OCI-LY7 (cell line): ENCODE measurements at regions not wholly inside any gene's neighbourhood (a gene's known extent, or its start where the extent isn't known, plus 50 kb on each side); places are given as distances from the start of the nearest gene placed in this dataset.

Source experiments
- BruUV-seq: library from RNA; stranded (reverse); fragments of 400-500 nt; replicated peaks from 2 replicates; lab custom pipeline; 2021; lab: Mats Ljungman, UMichigan
- CTCF ChIA-PET: fragments of 300-600 bp; sonication (Branson Sonifier 250); formaldehyde crosslinking; loops from one replicate; lab custom pipeline; 2022; ENCODE audit warnings: antibody characterized with exemption; ENCODE audit not compliant: unreplicated experiment; lab: Charles Lee
- POLR2A ChIA-PET: fragments of 300-600 bp; sonication (Branson Sonifier 250); formaldehyde crosslinking; loops from one replicate; lab custom pipeline; 2022; ENCODE audit warnings: antibody characterized with exemption; lab: Charles Lee
- DNase-seq: peaks from one replicate; pipeline ENCODE4 v3.0.0-alpha.2; 2015; ENCODE audit warnings: low spot score
- H2AFZ ChIP-seq: fragments of 200-600 bp; sonication (generic), shearing (Covaris generic); 2 replicates; pipeline ENCODE4 v1.6.1; 2014; ENCODE audit warnings: mild to moderate bottlenecking, antibody characterized with exemption, low read length, moderate library complexity
- H3K27ac ChIP-seq: fragments of 200-600 bp; sonication (generic); 2 replicates; pipeline ENCODE4 v1.5.1; 2014; ENCODE audit warnings: mixed run types, low read depth, mild to moderate bottlenecking, moderate library complexity, low read length, inconsistent platforms; ENCODE audit not compliant: poor library complexity, severe bottlenecking
- H3K36me3 ChIP-seq: fragments of 200-600 bp; sonication (generic); 2 replicates; pipeline ENCODE4 v1.6.1; 2014; ENCODE audit warnings: mild to moderate bottlenecking, antibody characterized with exemption, low read length, moderate library complexity, mixed read lengths; ENCODE audit not compliant: insufficient read depth
- H3K4me1 ChIP-seq: fragments of 200-600 bp; sonication (generic); 2 replicates; pipeline ENCODE4 v1.5.1; 2014; ENCODE audit warnings: mild to moderate bottlenecking, low read length; ENCODE audit not compliant: insufficient read depth, poor library complexity, severe bottlenecking
- H3K4me2 ChIP-seq: fragments of 200-600 bp; sonication (generic); 2 replicates; pipeline ENCODE4 v1.6.1; 2014; ENCODE audit warnings: mild to moderate bottlenecking, low read length
- H3K4me3 ChIP-seq: fragments of 200-600 bp; sonication (generic); 2 replicates; pipeline ENCODE4 v1.5.1; 2014; ENCODE audit warnings: mild to moderate bottlenecking, low read depth, low read length; ENCODE audit not compliant: poor library complexity, severe bottlenecking
- H3K79me2 ChIP-seq: fragments of 200-600 bp; sonication (generic); 2 replicates; pipeline ENCODE4 v1.6.1; 2016; ENCODE audit warnings: low read depth, mild to moderate bottlenecking, low read length, moderate library complexity, mixed read lengths; ENCODE audit not compliant: insufficient read depth
- H3K9me2 ChIP-seq: fragments of 200-600 bp; sonication (generic); 2 replicates; pipeline ENCODE4 v1.6.1; 2016; ENCODE audit warnings: mild to moderate bottlenecking, low read length, mixed read lengths; ENCODE audit not compliant: insufficient read depth
- H3K9me3 ChIP-seq: fragments of 200-600 bp; sonication (generic); 2 replicates; pipeline ENCODE4 v1.6.1; 2014; ENCODE audit warnings: mild to moderate bottlenecking, mixed run types, low read length, mixed read lengths
- H4K20me1 ChIP-seq: fragments of 200-600 bp; sonication (generic); 2 replicates; pipeline ENCODE4 v1.6.1; 2014; ENCODE audit warnings: mild to moderate bottlenecking, antibody characterized with exemption, low read length, moderate library complexity, mixed read lengths; ENCODE audit not compliant: insufficient read depth
- CTCF ChIP-seq: fragments of 200-600 bp; sonication (generic); conservative IDR thresholded peaks from 2 replicates; pipeline ENCODE4 v1.5.1; 2014; ENCODE audit warnings: mild to moderate bottlenecking, antibody characterized with exemption, low read length, moderate library complexity, mixed read lengths
- EZH2phosphoT487 ChIP-seq: fragments of 200-600 bp; sonication (generic); IDR thresholded peaks from 2 replicates; pipeline ENCODE4 v1.6.1; 2018; ENCODE audit warnings: low read depth, borderline replicate concordance, mild to moderate bottlenecking, mixed run types, antibody characterized with exemption, low read length, moderate library complexity, mixed read lengths
- intact Hi-C: fragments of 100-400 bp; cut with micrococcal nuclease; formaldehyde crosslinking; loops from one replicate; pipeline ENCODE4 v1.10.0; 2022; ENCODE audit not compliant: unreplicated experiment

GRCh38 chr12:113759135-113759534, 207.0 kb downstream of the RBM19 start:
- H4K20me1 ChIP-seq: no peaks in the 10 kb centered on the region
- intact Hi-C loops: no loop called here
- POLR2A ChIA-PET: no interaction called here
- TF ChIP-seq EZH2phosphoT487: no peak
- TF ChIP-seq CTCF: no peak
- H3K36me3 ChIP-seq: no peaks in the 10 kb centered on the region
- no TSS peak for BruUV-seq
- H3K9me2 ChIP-seq: no peaks in the 10 kb centered on the region
- no peak for DNase-seq
- no peak overlapping the region for H3K27ac ChIP-seq
- H3K4me3 ChIP-seq: no peak overlapping the region
- no peak overlapping the region for H2AFZ ChIP-seq
- no peak overlapping the region for H3K4me2 ChIP-seq
- CTCF ChIA-PET: no interaction called here
- H3K4me1 ChIP-seq: no peaks in the 10 kb centered on the region
- H3K9me3 ChIP-seq: no peaks in the 10 kb centered on the region
- H3K79me2 ChIP-seq: no peaks in the 10 kb centered on the region

- no peaks in the 10 kb centered on the region for H3K36me3 ChIP-seq
- no peak overlapping the region for H3K4me3 ChIP-seq
- POLR2A ChIA-PET: interaction anchor here (1.2 kb wide), 1 partner anchor 11 kb away, joined by 3 read pairs; no protein-coding TSS in a partner anchor
- no peaks in the 10 kb centered on the region for H3K9me2 ChIP-seq
- no peak overlapping the region for H3K27ac ChIP-seq
- H3K79me2 ChIP-seq: no peaks in the 10 kb centered on the region
- no peak overlapping the region for H2AFZ ChIP-seq
- no TSS peak for BruUV-seq
- CTCF ChIA-PET: no interaction called here
- H3K4me2 ChIP-seq: no peak overlapping the region
- intact Hi-C loops: no loop called here
- H4K20me1 ChIP-seq: no peaks in the 10 kb centered on the region
- no peaks in the 10 kb centered on the region for H3K4me1 ChIP-seq
- TF ChIP-seq CTCF: no peak
- no peak for TF ChIP-seq EZH2phosphoT487
- no peaks in the 10 kb centered on the region for H3K9me3 ChIP-seq
- DNase-seq: no peak
These were observed 207.8 kb downstream of the RBM19 start for GRCh38 chr12:113758165-113758924.
